Right atrium auricular region (tissue), 2 donors: ENCODE measurements at regions not wholly inside any gene's neighbourhood (a gene's known extent, or its start where the extent isn't known, plus 50 kb on each side); places are given as distances from the start of the nearest gene placed in this dataset.
A peak's percentile ranks its signal among the peaks of the same experiment; 100 is the strongest.

ENCODE experiments used
- DNase-seq: peaks from one replicate; pipeline ENCODE4 v3.0.0-alpha.2; 2019; ENCODE audit warnings: low spot score
- H3K27ac ChIP-seq, 2 donors: fragments of 200-600 bp; sonication (generic); 1 replicate in 1 of 2; 2 replicates in 1 of 2; pipeline ENCODE4 v1.5.1; 2016 to 2019
- H3K27me3 ChIP-seq, 2 donors: fragments of 200-600 bp; sonication (generic); one replicate each; pipeline versions ENCODE4 v1.5.1 to v1.6.0; 2017 to 2019
- H3K36me3 ChIP-seq: fragments of 200-600 bp; sonication (generic); one replicate; pipeline ENCODE4 v1.5.1; 2016
- H3K4me1 ChIP-seq, 2 donors: fragments of 200-600 bp; sonication (generic); one replicate each; pipeline versions ENCODE4 v1.5.1 to v1.6.0; 2017 to 2019
- H3K4me3 ChIP-seq, 2 donors: fragments of 200-600 bp; sonication (generic); 1 replicate in 1 of 2; 2 replicates in 1 of 2; pipeline ENCODE4 v1.5.1; 2017 to 2019; ENCODE audit warnings: mild to moderate bottlenecking in 1 of 2, moderate library complexity in 1 of 2
- H3K9me3 ChIP-seq, 2 donors: fragments of 200-600 bp; sonication (generic); one replicate each; pipeline ENCODE4 v1.5.1; 2019
- TF ChIP-seq, protein P1 (sequence below), 2 donors: fragments of 200-600 bp; sonication (generic); IDR thresholded peaks; one replicate each; pipeline ENCODE4 v1.5.1; 2019; ENCODE audit warnings: antibody characterized with exemption in 2 of 2

- Histone ChIP-seq H3K27ac (no peak overlapping the region), H3K4me3 (no peak overlapping the region), H3K9me3 (no peaks in the 10 kb centered on the region), H3K36me3 (no peaks in the 10 kb centered on the region), H3K4me1 (no peaks in the 10 kb centered on the region), H3K27me3 (no peaks in the 10 kb centered on the region)
- peak; percentile 36 for DNase-seq
- TF ChIP-seq, protein P1, sequence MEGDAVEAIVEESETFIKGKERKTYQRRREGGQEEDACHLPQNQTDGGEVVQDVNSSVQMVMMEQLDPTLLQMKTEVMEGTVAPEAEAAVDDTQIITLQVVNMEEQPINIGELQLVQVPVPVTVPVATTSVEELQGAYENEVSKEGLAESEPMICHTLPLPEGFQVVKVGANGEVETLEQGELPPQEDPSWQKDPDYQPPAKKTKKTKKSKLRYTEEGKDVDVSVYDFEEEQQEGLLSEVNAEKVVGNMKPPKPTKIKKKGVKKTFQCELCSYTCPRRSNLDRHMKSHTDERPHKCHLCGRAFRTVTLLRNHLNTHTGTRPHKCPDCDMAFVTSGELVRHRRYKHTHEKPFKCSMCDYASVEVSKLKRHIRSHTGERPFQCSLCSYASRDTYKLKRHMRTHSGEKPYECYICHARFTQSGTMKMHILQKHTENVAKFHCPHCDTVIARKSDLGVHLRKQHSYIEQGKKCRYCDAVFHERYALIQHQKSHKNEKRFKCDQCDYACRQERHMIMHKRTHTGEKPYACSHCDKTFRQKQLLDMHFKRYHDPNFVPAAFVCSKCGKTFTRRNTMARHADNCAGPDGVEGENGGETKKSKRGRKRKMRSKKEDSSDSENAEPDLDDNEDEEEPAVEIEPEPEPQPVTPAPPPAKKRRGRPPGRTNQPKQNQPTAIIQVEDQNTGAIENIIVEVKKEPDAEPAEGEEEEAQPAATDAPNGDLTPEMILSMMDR (IDR thresholded peaks at IDR 0.05) = no peak
These were observed 103.9 kb upstream of the ALDH1A3 start for GRCh38 chr15:100775581-100776185.

DNA sequence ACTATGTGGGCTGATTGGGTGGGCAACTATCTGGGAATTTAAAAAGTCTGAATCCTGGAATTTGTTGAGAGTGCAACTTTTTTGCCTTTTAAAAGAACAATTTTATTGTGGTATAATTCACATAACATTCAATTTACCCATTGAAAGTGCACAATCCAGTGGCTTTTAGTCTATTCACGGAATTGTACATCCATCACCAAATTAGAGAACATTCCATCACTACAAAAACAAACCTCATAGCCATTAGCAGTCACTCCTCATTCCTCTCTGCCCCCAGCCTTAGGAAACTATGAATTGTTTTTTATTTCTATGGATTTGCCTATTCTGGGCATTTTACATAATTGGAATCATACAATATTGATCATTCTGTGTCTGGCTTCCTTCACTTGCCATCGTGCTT lies 101.8 kb upstream of the ALDH1A3 start:
- Histone ChIP-seq H3K4me3 (no peak overlapping the region), H3K27ac (no peak overlapping the region), H3K36me3 (no peaks in the 10 kb centered on the region), H3K27me3 (no peaks in the 10 kb centered on the region), H3K9me3 (no peaks in the 10 kb centered on the region), H3K4me1 (no peaks in the 10 kb centered on the region)
- no peak for DNase-seq
- TF ChIP-seq, protein P1 (IDR thresholded peaks at IDR 0.05) = no peak

- no peaks in the 10 kb centered on the region for H3K36me3 ChIP-seq
- TF ChIP-seq, protein P1 (IDR thresholded peaks at IDR 0.05) = no peak
- DNase-seq = peak; percentile 26
- no peaks in the 10 kb centered on the region for H3K27me3 ChIP-seq
- no peaks in the 10 kb centered on the region for H3K9me3 ChIP-seq
- H3K4me1 ChIP-seq = no peaks in the 10 kb centered on the region
- H3K27ac ChIP-seq = no peak overlapping the region
- H3K4me3 ChIP-seq = no peak overlapping the region
These were observed 100.8 kb upstream of the ALDH1A3 start for GRCh38 chr15:100778831-100779288.

GRCh38 chr15:100779331-100780207 lies 100.1 kb upstream of the ALDH1A3 start:
- H3K9me3 ChIP-seq = no peaks in the 10 kb centered on the region
- DNase-seq = peak; percentile 44

DNA sequence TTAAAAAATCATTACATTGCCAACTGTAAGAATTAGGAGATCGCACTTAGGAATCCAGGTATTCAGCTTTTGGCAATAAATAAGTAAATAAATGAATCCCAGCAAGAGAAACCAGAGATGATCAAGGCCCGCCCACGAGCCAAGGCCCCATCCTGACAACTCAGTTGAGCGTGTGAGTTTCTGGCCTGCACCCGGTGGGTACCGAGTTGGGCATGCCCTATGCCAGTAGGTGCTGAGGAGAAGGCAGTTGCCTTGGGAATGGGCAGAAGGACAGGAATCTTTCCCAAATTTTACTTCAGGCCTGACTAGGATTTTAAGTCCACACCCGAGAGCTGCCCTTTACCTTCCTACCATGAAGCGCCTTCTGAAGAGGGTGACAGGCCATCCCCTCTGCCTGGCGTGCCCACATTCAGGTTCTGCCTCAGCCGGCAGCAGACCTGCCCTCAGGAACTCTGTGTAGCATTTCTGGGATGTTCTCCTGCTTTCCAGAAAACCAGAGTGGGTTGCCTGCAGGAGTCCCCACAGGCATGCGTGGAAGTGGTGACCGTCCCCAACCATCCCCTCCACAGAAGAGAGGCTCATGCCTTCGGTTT lies 99.3 kb upstream of the ALDH1A3 start:
- TF ChIP-seq, protein P1 (IDR thresholded peaks at IDR 0.05) = no peak
- no peaks in the 10 kb centered on the region for H3K27me3 ChIP-seq
- H3K27ac ChIP-seq = no peak overlapping the region
- no peaks in the 10 kb centered on the region for H3K4me1 ChIP-seq
- DNase-seq = peak; percentile 32
- H3K4me3 ChIP-seq = no peak overlapping the region
- H3K36me3 ChIP-seq = no peaks in the 10 kb centered on the region
- no peaks in the 10 kb centered on the region for H3K9me3 ChIP-seq

More at GRCh38 chr15:100779331-100780207, 100.1 kb upstream of the ALDH1A3 start:
- TF ChIP-seq, protein P1 (IDR thresholded peaks at IDR 0.05) = no peak
- Histone ChIP-seq H3K4me1 (no peaks in the 10 kb centered on the region), H3K36me3 (no peaks in the 10 kb centered on the region), H3K4me3 (no peak overlapping the region), H3K27ac (no peak overlapping the region), H3K27me3 (no peaks in the 10 kb centered on the region)
